Gastrocnemius medialis (tissue), 4 donors: ENCODE measurements at regions not wholly inside any gene's neighbourhood (a gene's known extent, or its start where the extent isn't known, plus 50 kb on each side); places are given as distances from the start of the nearest gene placed in this dataset.

Source experiments
- ATAC-seq, 2 donors: fragments of 150-250 bp; one replicate each; pipeline ENCODE4 v1.9.1; 2016
- DNase-seq, 2 donors: peaks; one replicate each; pipeline ENCODE4 v3.0.0-alpha.2; 2019
- H3K27ac ChIP-seq, 4 donors: fragments of 200-600 bp; sonication (generic); 1 replicate in 1 of 4; 2 replicates in 3 of 4; pipeline ENCODE4 v1.5.1; 2016 to 2018; ENCODE audit warnings: mild to moderate bottlenecking in 2 of 4, moderate library complexity in 1 of 4
- H3K27me3 ChIP-seq, 3 donors: fragments of 200-600 bp; sonication (generic) in 2 of 3; 1 replicate in 1 of 3; 2 replicates in 2 of 3; pipeline versions ENCODE4 v1.5.1 to v1.6.0; 2016 to 2019; ENCODE audit warnings: mild to moderate bottlenecking in 1 of 3, moderate library complexity in 1 of 3
- H3K36me3 ChIP-seq, 2 donors: fragments of 200-600 bp; sonication (generic) in 1 of 2; one replicate each; pipeline ENCODE4 v1.5.1; 2017 to 2018
- H3K4me1 ChIP-seq, 2 donors: fragments of 200-600 bp; sonication (generic) in 1 of 2; one replicate each; pipeline ENCODE4 v1.5.1; 2016 to 2017; ENCODE audit warnings: mild to moderate bottlenecking in 2 of 2
- H3K4me3 ChIP-seq, 4 donors: fragments of 200-600 bp; sonication (generic) in 3 of 4; 1 replicate in 1 of 4; 2 replicates in 3 of 4; pipeline ENCODE4 v1.5.1; 2016 to 2019; ENCODE audit warnings: mild to moderate bottlenecking in 2 of 4
- H3K9me3 ChIP-seq, 3 donors: fragments of 200-600 bp; sonication (generic) in 2 of 3; 1 replicate in 1 of 3; 2 replicates in 2 of 3; pipeline ENCODE4 v1.5.1; 2016 to 2019
- POLR2A ChIP-seq, 2 donors: fragments of 450-650 bp; IDR thresholded peaks; one replicate each; pipeline ENCODE4 v1.6.1; 2017; ENCODE audit warnings: antibody characterized with exemption in 2 of 2, mild to moderate bottlenecking in 2 of 2, moderate library complexity in 2 of 2
- in situ Hi-C, 4 donors: fragments of 200-750 bp; cut with MboI; loops; one replicate each; pipeline versions ENCODE4 v1.15.0 to v1.8.0; 2017; ENCODE audit warnings: low sequenced_read_pairs in 4 of 4
- intact Hi-C: fragments of 100-400 bp; cut with DNase I; formaldehyde crosslinking; loops from one replicate; pipeline ENCODE4 v1.15.1; 2023; ENCODE audit warnings: low total_unique reads
- TF ChIP-seq, protein P1 (sequence below), 5 experiments: fragments of 450-650 bp in 3 of 5; fragments of 200-600 bp in 2 of 5; sonication (generic) in 2 of 5; IDR thresholded peaks in 4 of 5; conservative IDR thresholded peaks in 1 of 5; 1 replicate in 4 of 5; 2 replicates in 1 of 5; pipeline ENCODE4 v1.5.1; 2016 to 2019; ENCODE audit warnings: antibody characterized with exemption in 5 of 5, mild to moderate bottlenecking in 3 of 5, moderate library complexity in 3 of 5

DNA sequence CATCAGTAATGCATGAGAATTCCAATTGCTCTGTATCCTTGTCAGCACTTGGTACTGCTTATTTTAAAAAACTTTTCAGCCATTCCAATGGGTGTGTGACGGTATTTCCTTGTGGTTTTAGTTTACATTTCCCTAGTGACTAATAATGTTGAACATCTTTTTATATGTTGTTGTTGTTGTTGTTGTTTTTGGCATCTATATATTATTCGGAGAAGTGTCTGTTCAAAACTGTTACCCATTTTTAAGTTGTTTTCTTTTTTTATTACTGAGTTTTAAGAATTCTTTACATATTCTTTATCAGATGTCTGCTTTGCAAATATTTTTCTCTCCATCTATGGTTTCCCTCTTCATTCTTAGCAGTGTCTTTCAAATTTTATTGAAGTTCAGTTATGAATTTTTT, 231.1 kb upstream of the POU3F1 start:
- no peaks in the 10 kb centered on the region for H3K4me1 ChIP-seq
- H3K9me3 ChIP-seq: peaks cover 0 to 9% (median 0%) of the 10 kb centered on the region in 3 donors
- ATAC-seq (no peak), DNase-seq (no peak)
- in situ Hi-C loops (no loop called here), intact Hi-C loops (no loop called here)
- H3K4me3 ChIP-seq: no peak overlapping the region
- peaks cover 3 to 4% (median 4%) of the 10 kb centered on the region in 3 donors for H3K27me3 ChIP-seq
- TF ChIP-seq, protein P1, sequence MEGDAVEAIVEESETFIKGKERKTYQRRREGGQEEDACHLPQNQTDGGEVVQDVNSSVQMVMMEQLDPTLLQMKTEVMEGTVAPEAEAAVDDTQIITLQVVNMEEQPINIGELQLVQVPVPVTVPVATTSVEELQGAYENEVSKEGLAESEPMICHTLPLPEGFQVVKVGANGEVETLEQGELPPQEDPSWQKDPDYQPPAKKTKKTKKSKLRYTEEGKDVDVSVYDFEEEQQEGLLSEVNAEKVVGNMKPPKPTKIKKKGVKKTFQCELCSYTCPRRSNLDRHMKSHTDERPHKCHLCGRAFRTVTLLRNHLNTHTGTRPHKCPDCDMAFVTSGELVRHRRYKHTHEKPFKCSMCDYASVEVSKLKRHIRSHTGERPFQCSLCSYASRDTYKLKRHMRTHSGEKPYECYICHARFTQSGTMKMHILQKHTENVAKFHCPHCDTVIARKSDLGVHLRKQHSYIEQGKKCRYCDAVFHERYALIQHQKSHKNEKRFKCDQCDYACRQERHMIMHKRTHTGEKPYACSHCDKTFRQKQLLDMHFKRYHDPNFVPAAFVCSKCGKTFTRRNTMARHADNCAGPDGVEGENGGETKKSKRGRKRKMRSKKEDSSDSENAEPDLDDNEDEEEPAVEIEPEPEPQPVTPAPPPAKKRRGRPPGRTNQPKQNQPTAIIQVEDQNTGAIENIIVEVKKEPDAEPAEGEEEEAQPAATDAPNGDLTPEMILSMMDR (IDR thresholded peaks at IDR 0.05 in 4 of 5, conservative IDR thresholded peaks at IDR 0.05 in 1 of 5): no peak
- no peak for TF ChIP-seq POLR2A (IDR thresholded peaks at IDR 0.05)
- H3K36me3 ChIP-seq: no peaks in the 10 kb centered on the region
- no peak overlapping the region for H3K27ac ChIP-seq

DNA sequence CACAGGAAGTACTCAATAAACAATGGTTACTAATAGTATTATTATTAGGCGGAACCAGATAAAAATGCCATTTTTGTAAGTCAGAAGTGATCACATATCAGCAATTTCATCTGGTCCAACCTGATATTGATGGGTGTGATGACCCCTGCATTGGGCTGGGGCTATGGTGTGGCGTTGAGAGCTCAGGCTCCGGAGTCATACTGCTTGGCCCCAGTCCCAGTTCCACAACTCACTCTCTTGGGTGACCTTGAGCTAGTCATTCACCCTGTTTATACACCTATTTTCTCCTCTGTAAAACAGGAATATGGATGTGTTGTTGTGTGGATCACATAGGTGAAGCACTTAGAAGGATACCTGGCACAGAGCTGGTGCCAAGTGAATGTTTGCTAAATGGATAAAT, 229.4 kb upstream of the POU3F1 start:
- H3K4me3 ChIP-seq: no peak overlapping the region
- peaks cover 0 to 9% (median 0%) of the 10 kb centered on the region in 3 donors for H3K9me3 ChIP-seq
- H3K4me1 ChIP-seq: no peaks in the 10 kb centered on the region
- H3K27me3 ChIP-seq: peaks cover 4 to 14% (median 5%) of the 10 kb centered on the region in 3 donors
- H3K27ac ChIP-seq: no peak overlapping the region
- in situ Hi-C loops (no loop called here), intact Hi-C loops (no loop called here)
- no peaks in the 10 kb centered on the region for H3K36me3 ChIP-seq
- no peak for ATAC-seq
- DNase-seq: no peak
- TF ChIP-seq, protein P1 (IDR thresholded peaks at IDR 0.05 in 4 of 5, conservative IDR thresholded peaks at IDR 0.05 in 1 of 5): no peak

DNA sequence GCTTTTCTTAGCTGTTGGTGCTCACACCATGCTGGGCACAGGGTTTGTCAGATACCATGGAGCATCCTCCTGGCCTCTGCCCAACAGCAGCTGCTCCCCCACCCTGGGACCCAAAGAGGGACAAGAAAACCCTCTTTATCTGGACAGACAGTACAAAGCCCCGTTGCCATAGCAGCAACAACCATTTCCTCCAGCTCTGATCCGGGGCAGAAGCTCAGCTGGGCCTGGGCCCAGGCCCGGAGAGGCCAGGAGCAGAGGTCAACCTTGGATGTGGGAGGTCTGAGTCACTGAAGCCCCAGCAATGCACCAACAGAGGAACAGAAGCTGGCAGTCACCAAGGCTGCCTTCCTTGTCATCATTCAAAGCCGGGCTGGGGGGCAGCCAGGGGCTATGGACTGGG, 228.4 kb upstream of the POU3F1 start:
- no peak for DNase-seq
- H3K4me1 ChIP-seq: no peaks in the 10 kb centered on the region
- TF ChIP-seq, protein P1 (IDR thresholded peaks at IDR 0.05 in 4 of 5, conservative IDR thresholded peaks at IDR 0.05 in 1 of 5): no peak
- TF ChIP-seq POLR2A (IDR thresholded peaks at IDR 0.05): no peak
- H3K9me3 ChIP-seq: peaks cover 0 to 9% (median 0%) of the 10 kb centered on the region in 3 donors
- H3K27me3 ChIP-seq: peaks cover 5 to 18% (median 10%) of the 10 kb centered on the region in 3 donors
- intact Hi-C loops (no loop called here), in situ Hi-C loops (no loop called here)
- ATAC-seq: no peak
- no peak overlapping the region for H3K4me3 ChIP-seq
- no peak overlapping the region for H3K27ac ChIP-seq
- no peaks in the 10 kb centered on the region for H3K36me3 ChIP-seq

DNA sequence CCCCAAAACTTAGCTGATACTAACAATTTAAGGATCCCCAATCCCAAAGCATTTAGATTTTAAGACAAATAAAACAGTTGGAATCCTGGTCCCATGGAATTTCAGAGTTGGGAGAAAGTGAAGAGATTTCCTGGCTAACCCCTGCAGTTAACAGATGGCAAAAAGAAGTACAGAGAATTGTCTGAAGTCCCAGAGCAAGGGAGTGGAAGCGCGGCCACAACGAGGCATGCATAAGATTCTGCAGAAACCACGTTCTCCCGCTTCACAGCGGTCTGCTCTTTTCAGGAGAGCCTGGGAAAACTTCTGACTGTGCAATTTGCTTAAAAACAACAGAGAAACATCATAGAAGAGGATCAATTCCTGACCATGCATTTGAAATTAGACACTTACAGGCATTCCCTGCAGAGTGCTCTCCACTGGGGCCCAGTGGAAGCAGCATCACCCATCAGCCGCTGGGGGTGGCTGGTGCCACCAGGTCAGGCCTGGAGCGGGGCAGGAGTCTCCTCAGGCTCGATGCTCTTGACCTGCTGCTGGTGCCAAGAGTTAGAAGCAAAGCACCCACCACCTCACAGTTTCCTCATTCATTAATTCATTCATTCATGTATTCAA, 226.7 kb upstream of the POU3F1 start:
- Histone ChIP-seq H3K36me3 (no peaks in the 10 kb centered on the region), H3K9me3 (no peaks in the 10 kb centered on the region), H3K27ac (no peak overlapping the region), H3K4me1 (no peaks in the 10 kb centered on the region), H3K4me3 (no peak overlapping the region), H3K27me3 (peaks cover 5 to 22% (median 10%) of the 10 kb centered on the region in 3 donors)
- TF ChIP-seq POLR2A (IDR thresholded peaks at IDR 0.05): no peak
- TF ChIP-seq, protein P1 (IDR thresholded peaks at IDR 0.05 in 4 of 5, conservative IDR thresholded peaks at IDR 0.05 in 1 of 5): no peak
- intact Hi-C loops: no loop called here
- ATAC-seq: no peak
- in situ Hi-C loops: no loop called here
- DNase-seq: no peak

DNA sequence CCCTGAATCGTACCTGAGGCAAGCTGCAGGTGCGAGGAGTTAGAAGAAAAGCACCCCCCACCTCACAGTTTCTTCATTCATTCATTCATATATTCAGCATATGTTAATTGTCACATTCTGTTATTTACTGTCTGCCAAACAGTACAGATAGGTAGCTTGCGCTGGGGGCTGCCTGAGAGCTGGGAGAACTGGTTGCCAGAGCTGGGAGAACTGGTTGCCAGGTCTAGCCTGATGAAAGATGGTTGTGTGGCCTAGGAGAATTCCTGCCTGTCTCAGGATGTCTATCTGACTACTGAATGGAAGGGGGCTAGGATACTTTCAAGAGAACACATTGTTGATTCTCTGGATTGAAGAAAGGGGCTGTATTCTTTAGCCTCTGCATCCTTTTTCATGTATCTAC, 225.9 kb upstream of the POU3F1 start:
- ATAC-seq: no peak
- in situ Hi-C loops (no loop called here), intact Hi-C loops (no loop called here)
- no peaks in the 10 kb centered on the region for H3K9me3 ChIP-seq
- H3K36me3 ChIP-seq: no peaks in the 10 kb centered on the region
- H3K27me3 ChIP-seq: peaks cover 5 to 22% (median 10%) of the 10 kb centered on the region in 3 donors
- H3K4me1 ChIP-seq: no peaks in the 10 kb centered on the region
- H3K4me3 ChIP-seq: no peak overlapping the region
- TF ChIP-seq, protein P1 (IDR thresholded peaks at IDR 0.05 in 4 of 5, conservative IDR thresholded peaks at IDR 0.05 in 1 of 5): no peak
- no peak for TF ChIP-seq POLR2A (IDR thresholded peaks at IDR 0.05)
- no peak for DNase-seq
- no peak overlapping the region for H3K27ac ChIP-seq
